GM21825 (cell line): ENCODE measurements at regions not wholly inside any gene's neighbourhood (a gene's known extent, or its start where the extent isn't known, plus 50 kb on each side); places are given as distances from the start of the nearest gene placed in this dataset.

Source experiments
- ATAC-seq: cut with Tn5 transposase; IDR thresholded peaks from one replicate; pipeline ENCODE4 v1.9.1; 2021; ENCODE audit warnings: mild to moderate bottlenecking, moderate library complexity; ENCODE audit not compliant: unreplicated experiment

GRCh38 chr22:48288376-48288940 is 1526.0 kb downstream of the TBC1D22A start:
- no peak for ATAC-seq

- no peak for ATAC-seq
Observed at GRCh38 chr22:48287031-48287430, 1524.6 kb downstream of the TBC1D22A start.

- ATAC-seq: no peak
Observed at GRCh38 chr22:48284671-48285070, 1522.2 kb downstream of the TBC1D22A start.

GRCh38 chr22:48282804-48283203 is 1520.4 kb downstream of the TBC1D22A start:
- ATAC-seq: no peak

GRCh38 chr22:48279461-48279756 is 1517.0 kb downstream of the TBC1D22A start:
- no peak for ATAC-seq

GRCh38 chr22:48278620-48279460 is 1516.4 kb downstream of the TBC1D22A start:
- ATAC-seq: no peak

- ATAC-seq: no peak
Observed at GRCh38 chr22:48277868-48278581, 1515.6 kb downstream of the TBC1D22A start.

- no peak for ATAC-seq
Observed at GRCh38 chr22:48276994-48277867, 1514.8 kb downstream of the TBC1D22A start.

- no peak for ATAC-seq
Observed at GRCh38 chr22:48275412-48275811, 1513.0 kb downstream of the TBC1D22A start.

- ATAC-seq: no peak
Observed at GRCh38 chr22:48270731-48271130, 1508.3 kb downstream of the TBC1D22A start.

- no peak for ATAC-seq
Observed at GRCh38 chr22:48268771-48269552, 1506.5 kb downstream of the TBC1D22A start.

- no peak for ATAC-seq
Observed at GRCh38 chr22:48268293-48268692, 1505.8 kb downstream of the TBC1D22A start.

- no peak for ATAC-seq
Observed at GRCh38 chr22:48267681-48268080, 1505.2 kb downstream of the TBC1D22A start.

GRCh38 chr22:48265000-48265625 is 1502.7 kb downstream of the TBC1D22A start:
- no peak for ATAC-seq

GRCh38 chr22:48264586-48264985 is 1502.1 kb downstream of the TBC1D22A start:
- ATAC-seq: no peak

- no peak for ATAC-seq
Observed at GRCh38 chr22:48263791-48264351, 1501.4 kb downstream of the TBC1D22A start.

- no peak for ATAC-seq
Observed at GRCh38 chr22:48263431-48263765, 1500.9 kb downstream of the TBC1D22A start.

GRCh38 chr22:48262596-48263430 is 1500.4 kb downstream of the TBC1D22A start:
- no peak for ATAC-seq

- no peak for ATAC-seq
Observed at GRCh38 chr22:48261706-48262105, 1499.3 kb downstream of the TBC1D22A start.
